ENCODE measurements at regions not wholly inside any gene's neighbourhood (a gene's known extent, or its start where the extent isn't known, plus 50 kb on each side); places are given as distances from the start of the nearest gene placed in this dataset.
"Not testable (repeated sequence)": the region's sequence is repeated elsewhere in the genome, so short reads cannot be mapped to it uniquely, and the experiment has no call there.

DNA sequence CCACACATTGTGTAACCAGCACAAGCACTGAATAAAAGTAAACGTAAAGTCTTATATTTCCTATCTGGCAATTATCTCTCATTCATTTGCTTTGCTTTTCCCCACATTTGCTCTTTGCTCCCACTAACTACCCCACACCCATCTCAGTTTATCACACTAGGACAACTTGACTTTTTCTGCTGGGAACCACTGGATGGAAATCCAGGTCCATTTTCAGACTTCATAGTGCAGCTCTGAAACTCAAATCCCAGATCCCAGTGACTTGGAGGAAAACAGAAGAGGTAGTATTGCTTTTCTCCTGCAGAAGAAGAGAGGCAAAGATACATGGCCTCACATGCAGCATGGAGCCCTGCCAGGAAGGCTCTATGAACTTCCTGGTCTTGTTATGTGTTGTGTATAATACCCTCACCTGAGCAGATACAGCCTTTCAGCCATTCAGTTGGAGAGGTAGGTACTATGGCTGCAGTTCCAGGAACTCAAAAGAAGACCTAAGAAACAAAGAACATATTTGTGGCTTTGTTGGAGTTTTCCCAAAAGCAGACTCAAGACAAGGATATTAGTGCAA lies 90.0 kb upstream of the NIPBL start:
- no peak for DNase-seq

DNA sequence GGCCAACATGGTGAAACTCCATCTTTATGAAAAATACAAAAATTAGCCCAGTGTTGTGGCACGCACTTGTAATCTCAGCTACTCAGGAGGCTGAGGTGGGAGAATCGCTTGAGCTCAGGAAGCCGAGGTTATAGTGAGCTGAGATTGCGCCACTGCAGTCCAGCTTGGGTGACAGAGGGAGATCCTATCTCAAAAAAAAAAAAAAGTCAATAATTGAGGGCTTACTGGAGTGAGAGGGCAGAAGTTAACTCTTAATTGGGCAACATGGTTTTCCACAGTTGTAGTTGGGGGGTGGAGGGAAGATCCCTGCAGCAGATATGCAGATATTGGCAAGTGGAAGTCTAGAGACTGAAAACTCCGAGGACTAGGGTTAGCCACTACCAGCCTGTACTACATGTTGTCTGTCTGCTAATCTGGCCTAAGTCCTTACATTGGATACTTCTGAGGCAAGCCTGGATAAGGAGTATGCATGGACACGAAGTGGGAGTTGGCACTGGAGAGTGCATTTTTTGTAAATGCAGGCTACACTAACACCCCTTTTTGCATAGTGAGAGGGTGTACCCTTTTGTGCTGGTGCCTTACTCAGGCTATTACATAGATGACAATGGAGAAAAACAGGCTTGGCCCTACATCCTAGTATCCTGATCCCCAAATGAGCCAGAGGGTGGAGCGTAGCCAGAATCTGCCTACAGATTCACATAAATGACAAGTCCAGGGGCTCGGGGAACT lies 89.0 kb upstream of the NIPBL start:
- DNase-seq, result no peak

DNA sequence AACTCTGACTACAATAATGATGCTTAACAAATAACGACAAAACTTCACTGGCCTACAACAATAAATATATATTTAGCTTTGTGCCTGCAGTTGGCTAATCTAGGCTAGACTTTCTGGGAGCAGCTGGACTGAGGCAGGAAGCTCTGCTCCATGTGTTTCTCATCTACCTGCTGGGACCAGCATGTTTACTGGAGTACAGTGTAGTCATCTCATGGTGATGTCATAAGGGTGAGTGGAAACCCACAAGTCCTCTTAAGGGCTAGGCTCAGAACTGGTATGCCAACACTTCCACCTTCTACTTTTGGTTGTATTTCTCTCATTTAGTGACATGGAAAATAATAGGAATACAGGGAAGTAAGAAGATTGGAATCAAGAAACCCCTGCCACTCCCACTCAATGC lies 85.7 kb upstream of the NIPBL start:
- DNase-seq, result no peak

DNA sequence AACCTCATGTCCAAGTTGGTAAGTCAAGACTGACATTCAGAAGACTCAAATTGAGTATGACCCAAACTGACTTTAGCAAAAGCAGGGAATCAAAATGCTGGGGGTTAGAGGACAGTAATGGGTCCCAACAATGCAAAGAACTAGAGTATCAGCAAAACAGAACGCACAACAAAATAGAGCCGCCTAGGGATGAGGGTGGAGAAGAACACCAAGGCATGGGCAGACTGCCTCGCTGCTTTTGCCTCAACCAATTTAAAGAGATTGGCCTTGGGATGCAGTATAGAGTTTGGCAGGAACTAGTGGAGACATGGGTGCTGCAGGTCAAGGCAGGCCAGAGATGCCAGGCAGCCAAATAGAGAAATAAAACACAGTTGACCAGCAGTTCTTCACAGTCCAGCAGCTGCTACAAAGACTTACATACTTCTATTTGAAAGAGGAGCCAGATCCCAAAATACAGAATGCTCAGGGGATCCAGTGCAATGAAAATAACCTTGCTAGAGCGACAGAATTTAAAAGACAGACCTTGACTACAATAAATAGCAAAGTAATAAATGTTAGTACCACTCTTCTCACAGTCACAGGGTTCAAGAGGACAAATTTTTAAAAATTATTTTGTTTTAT lies 83.9 kb upstream of the NIPBL start:
- DNase-seq, result no peak

DNA sequence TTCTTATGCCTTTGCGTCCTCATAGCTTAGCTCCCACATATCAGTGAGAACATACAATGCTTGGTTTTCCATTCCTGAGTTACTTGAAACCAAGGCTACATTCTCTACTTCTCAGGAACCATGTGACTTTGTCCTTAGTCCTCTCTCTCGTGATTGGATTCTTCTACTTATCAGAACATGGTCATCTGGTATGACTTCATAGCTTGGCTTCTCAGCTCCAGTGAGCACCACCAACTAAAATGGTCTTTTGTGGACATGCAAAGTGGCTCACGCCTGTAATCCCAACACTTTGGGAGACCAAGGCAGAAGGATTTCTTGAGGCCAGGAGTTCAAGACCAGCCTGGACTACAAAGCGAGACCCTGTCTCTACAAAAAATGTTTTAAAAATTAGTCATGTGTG lies 81.2 kb upstream of the NIPBL start:
- no peak for DNase-seq

DNA sequence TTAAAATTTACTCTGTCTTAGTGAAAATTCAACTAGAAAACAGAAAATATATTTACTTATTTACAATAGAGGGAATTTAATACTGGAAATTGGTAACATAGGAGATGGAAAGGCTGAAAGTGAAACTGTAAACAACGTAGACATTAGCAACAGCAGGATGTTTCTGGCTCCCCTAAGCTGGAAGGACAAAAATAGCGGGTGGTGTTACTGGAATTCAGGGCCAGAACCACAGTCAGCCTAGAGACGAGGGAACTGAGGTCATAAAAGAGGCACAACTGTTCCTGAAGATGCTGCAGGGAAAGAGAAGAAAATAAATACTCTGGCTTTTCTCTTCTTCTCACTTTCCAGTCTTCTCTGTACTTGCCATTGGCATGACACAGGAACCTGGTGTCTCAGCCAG lies 80.4 kb upstream of the NIPBL start:
- no peak for DNase-seq

DNA sequence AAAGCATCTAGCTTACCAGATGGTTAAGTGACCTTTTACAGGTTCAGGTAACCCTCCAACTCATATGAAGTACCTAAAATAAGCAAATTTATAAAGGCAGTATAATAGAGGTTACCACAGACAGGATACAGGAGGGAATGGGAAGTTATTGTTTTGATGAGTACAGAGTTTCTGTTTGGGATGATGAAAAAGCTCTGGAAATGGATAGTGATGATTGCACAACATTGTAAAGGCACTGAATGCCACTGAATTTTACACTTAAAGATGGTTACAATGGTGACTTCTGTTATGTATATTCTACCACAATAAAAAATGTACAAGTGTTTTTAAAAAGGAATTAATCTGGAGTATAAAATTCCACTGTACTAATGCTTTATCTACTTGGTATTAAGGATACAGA lies 75.0 kb upstream of the NIPBL start:
- peak; percentile 12 for DNase-seq

DNA sequence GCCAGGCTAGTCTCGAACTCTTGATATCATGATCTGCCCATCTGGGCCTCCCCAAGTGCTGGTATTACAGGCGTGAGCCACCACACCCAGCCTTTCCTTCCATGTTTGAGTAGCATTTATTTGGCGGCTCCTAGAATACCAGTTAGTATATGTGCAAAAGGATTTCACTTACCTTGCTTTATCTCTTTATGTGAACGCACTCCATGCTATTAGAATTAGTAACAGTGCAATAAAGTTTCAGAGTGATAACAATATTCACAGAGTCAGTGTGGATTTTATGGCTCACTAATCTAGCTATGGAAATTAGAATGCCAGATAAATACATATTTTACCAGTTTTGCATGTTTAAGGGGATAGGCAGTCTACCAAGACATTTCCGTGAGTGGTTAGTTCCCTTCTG lies 74.4 kb upstream of the NIPBL start:
- no peak for DNase-seq

DNA sequence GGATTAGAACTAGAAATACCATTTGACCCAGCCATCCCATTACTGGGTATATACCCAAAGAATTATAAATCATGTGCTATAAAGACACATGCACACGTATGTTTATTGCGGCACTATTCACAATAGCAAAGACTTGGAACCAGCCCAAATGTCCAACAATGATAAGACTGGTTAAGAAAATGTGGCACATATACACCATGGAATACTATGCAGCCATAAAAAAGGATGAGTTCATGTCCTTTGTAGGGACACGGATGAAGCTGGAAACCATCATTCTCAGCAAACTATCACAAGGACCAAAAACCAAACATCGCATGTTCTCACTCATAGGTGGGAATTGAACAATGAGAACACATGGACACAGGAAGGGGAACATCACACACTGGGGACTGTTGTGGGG lies 63.3 kb upstream of the NIPBL start:
- not testable (repeated sequence) for DNase-seq

DNA sequence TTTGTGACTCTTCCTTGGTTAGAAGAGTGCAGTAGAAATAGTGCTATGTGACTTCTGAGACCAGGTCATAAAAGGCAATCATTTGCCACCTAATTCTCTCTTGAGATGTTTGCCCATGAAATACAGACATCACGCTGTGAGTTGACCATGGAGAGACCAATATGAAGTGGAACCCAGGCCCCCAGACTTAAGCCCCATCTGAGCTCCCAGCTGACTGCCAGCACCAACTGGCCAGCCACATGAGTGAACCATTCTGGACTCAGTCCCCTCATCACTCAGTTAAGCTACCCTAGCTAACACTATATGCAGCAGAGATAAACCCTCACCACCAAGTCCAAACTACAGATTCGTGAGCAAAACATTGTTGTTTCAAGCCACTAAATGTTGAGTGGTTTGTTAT lies 60.7 kb upstream of the NIPBL start:
- no peak for DNase-seq

DNA sequence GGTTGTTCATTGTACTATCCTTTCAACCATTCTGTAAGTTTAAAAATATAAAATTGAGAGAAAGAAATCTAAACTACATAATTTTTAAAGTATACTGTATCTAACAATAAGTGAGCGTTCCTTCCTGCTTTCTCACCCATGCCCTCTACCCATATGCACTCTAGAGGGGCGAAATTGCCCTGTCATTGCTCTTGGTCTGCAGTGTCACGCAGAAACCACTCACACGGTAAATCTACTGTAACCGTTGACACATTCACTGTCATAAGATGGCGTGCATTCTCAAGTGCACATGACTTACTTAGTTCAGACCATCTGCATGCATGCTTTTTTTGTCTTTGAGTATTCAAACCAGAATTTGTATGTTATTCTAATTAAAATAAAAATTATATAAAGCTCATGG lies 55.7 kb upstream of the NIPBL start:
- DNase-seq, result peak; percentile 50

DNA sequence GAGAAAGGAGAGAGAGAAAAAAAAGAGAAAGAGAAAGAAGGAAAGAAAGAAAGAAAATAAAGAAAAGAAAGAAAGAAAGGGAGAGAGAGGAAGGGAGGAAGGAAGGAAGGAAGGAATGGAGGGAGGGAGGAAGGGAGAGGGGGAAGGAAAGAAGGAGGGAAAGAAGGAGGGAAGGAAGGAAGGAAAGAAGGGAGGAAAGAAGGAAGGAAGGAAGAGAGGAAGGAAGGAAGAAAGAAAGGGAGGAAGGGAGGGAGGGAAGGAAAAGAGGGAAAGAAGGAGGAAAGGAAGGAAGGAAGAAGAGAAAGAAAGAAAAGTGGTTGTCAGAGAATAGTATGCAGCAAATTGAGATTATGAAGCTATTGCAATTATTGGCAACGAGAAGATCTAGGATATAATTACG lies 49.9 kb upstream of the NIPBL start:
- no peak for DNase-seq

Data from suppressor macrophage treated with lipopolysaccharide for 4 hours (primary cell).